LNCAP (cell line): ENCODE measurements at regions not wholly inside any gene's neighbourhood (a gene's known extent, or its start where the extent isn't known, plus 50 kb on each side); places are given as distances from the start of the nearest gene placed in this dataset.

Experiments
- CTCF ChIP-seq: fragments of 450-650 bp; IDR thresholded peaks from 2 replicates; pipeline ENCODE4 v1.5.1; 2017; ENCODE audit warnings: mild to moderate bottlenecking

GRCh38 chr21:39025198-39025597, 158.1 kb downstream of the PSMG1 start:
- TF ChIP-seq CTCF, result no peak

- TF ChIP-seq CTCF, result no peak
These were observed 158.7 kb downstream of the PSMG1 start for GRCh38 chr21:39024538-39024937.

DNA sequence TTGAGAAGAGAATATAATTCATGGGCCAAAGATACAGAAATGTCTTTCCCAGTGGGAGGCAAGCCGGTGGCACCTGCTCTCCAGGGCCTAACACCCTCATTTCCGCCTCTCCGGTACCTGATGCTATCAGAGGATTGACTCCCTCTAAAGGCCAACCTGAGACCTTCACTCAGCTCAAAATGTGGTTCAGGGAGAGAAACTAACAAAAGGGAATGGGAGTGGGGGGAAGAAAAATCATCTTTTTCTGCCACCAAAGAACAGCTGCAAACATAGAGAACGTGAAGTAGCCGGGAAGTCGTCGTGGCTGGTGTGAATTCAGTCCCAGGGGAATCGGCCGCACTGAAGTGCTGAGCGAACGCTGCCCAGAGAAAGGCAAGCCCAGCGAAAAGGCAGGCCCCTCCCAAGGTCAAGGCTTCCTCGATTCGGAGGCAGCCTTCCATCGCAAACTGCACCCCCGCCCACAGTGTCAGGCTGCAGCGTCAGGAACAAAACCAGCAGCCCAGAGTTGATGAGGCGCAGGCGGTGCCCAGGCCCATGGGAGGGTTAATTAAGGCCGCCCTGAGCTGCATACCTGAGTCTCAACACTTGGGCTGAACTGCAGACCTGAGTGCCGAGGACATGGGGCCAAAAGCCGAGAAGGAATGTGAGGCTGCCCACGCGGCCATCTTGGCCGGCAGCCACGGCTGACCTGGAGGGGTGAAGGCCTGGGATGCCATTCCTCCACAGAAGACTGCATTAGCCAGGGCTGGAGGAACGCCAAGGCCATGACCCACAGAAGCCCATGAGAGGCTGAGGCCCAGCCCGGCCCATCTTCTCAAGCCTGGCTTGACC, 160.2 kb downstream of the PSMG1 start:
- no peak; the same call in 1 of the 2 replicates for TF ChIP-seq CTCF

DNA sequence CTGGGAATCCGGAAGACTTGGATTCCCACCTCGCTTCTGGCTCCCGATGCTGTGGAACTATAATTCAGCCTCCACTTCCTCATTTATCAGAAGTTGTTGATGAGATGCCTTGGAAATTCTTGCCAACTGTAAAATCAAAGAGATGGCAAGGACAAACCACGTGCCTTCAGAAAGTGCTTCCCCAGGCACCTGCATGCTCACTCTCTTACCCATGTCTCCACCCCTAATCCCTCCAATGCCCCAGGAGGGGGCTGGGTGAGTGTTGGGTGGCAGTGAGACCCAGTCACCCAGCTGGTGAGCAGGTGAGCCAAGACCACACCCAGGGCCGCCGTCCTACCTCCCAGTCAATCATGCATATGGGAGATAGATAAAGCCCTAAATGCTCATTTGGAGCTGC, 160.8 kb downstream of the PSMG1 start:
- TF ChIP-seq CTCF, result no peak

GRCh38 chr21:39022035-39022434, 161.2 kb downstream of the PSMG1 start:
- no peak for TF ChIP-seq CTCF

GRCh38 chr21:39021478-39021832, 161.8 kb downstream of the PSMG1 start:
- TF ChIP-seq CTCF, result no peak

- no peak for TF ChIP-seq CTCF
These were observed 162.3 kb downstream of the PSMG1 start for GRCh38 chr21:39020751-39021477.
